B cell (primary cell): ENCODE measurements at regions not wholly inside any gene's neighbourhood (a gene's known extent, or its start where the extent isn't known, plus 50 kb on each side); places are given as distances from the start of the nearest gene placed in this dataset.

Source experiments
- EZH2 ChIP-seq: IDR thresholded peaks from 2 replicates; pipeline ENCODE4 v1.6.1; 2012; ENCODE audit warnings: borderline replicate concordance, low read depth, mild to moderate bottlenecking, moderate library complexity, low read length; ENCODE audit not compliant: insufficient read depth, poor library complexity, severe bottlenecking
- TF ChIP-seq, protein P1 (sequence below): fragments of 200-600 bp; IDR thresholded peaks from one replicate; pipeline ENCODE4 v1.8.0; 2022; ENCODE audit warnings: antibody characterized with exemption, mild to moderate bottlenecking

GRCh38 chr5:2038321-2039179 lies 155.8 kb upstream of the IRX4 start:
- TF ChIP-seq, protein P1, sequence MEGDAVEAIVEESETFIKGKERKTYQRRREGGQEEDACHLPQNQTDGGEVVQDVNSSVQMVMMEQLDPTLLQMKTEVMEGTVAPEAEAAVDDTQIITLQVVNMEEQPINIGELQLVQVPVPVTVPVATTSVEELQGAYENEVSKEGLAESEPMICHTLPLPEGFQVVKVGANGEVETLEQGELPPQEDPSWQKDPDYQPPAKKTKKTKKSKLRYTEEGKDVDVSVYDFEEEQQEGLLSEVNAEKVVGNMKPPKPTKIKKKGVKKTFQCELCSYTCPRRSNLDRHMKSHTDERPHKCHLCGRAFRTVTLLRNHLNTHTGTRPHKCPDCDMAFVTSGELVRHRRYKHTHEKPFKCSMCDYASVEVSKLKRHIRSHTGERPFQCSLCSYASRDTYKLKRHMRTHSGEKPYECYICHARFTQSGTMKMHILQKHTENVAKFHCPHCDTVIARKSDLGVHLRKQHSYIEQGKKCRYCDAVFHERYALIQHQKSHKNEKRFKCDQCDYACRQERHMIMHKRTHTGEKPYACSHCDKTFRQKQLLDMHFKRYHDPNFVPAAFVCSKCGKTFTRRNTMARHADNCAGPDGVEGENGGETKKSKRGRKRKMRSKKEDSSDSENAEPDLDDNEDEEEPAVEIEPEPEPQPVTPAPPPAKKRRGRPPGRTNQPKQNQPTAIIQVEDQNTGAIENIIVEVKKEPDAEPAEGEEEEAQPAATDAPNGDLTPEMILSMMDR = peak; percentile 87
- no peak for TF ChIP-seq EZH2
